WERI-Rb-1 (cell line): ENCODE measurements at regions not wholly inside any gene's neighbourhood (a gene's known extent, or its start where the extent isn't known, plus 50 kb on each side); places are given as distances from the start of the nearest gene placed in this dataset.

Experiments used
- DNase-seq: peaks from one replicate; pipeline ENCODE4 v3.0.0-alpha.2; 2020
- H3K27ac ChIP-seq: fragments of 250-450 bp; sonication (Bioruptor Pico); 2 replicates; pipeline ENCODE4 v1.5.1; 2020; ENCODE audit warnings: mild to moderate bottlenecking, moderate library complexity
- H3K27me3 ChIP-seq: fragments of 250-450 bp; sonication (Bioruptor Pico); 2 replicates; pipeline ENCODE4 v1.5.1; 2021; ENCODE audit warnings: mild to moderate bottlenecking, low read depth, moderate library complexity; ENCODE audit not compliant: insufficient read depth, severe bottlenecking
- H3K36me3 ChIP-seq: fragments of 250-450 bp; sonication (Bioruptor Pico); 2 replicates; pipeline ENCODE4 v1.5.1; 2020; ENCODE audit warnings: mild to moderate bottlenecking, moderate library complexity
- H3K4me3 ChIP-seq: 2 replicates; pipeline ENCODE4 v1.5.1; 2011; ENCODE audit warnings: low read depth, mild to moderate bottlenecking, control low read depth, low read length
- H3K9me3 ChIP-seq: fragments of 250-450 bp; sonication (Bioruptor Pico); 2 replicates; pipeline ENCODE4 v1.5.1; 2021; ENCODE audit warnings: mild to moderate bottlenecking, moderate library complexity; ENCODE audit not compliant: severe bottlenecking
- CTCF ChIP-seq: IDR thresholded peaks from 2 replicates; pipeline ENCODE4 v1.5.1; 2011; ENCODE audit warnings: low read depth, mild to moderate bottlenecking, control low read depth, inconsistent platforms, low read length

GRCh38 chr6:139547804-139548203 lies 173.4 kb upstream of the CITED2 start:
- Histone ChIP-seq H3K36me3 (no peaks in the 10 kb centered on the region), H3K9me3 (no peaks in the 10 kb centered on the region), H3K4me3 (no peak overlapping the region), H3K27ac (no peak overlapping the region), H3K27me3 (no peaks in the 10 kb centered on the region)
- TF ChIP-seq CTCF: no peak
- DNase-seq: no peak

GRCh38 chr6:139547122-139547776 lies 172.8 kb upstream of the CITED2 start:
- Histone ChIP-seq H3K36me3 (no peaks in the 10 kb centered on the region), H3K27ac (no peak overlapping the region), H3K4me3 (no peak overlapping the region), H3K27me3 (no peaks in the 10 kb centered on the region), H3K9me3 (no peaks in the 10 kb centered on the region)
- TF ChIP-seq CTCF: no peak
- no peak for DNase-seq

- no peak overlapping the region for H3K4me3 ChIP-seq
- H3K27me3 ChIP-seq: no peaks in the 10 kb centered on the region
- no peaks in the 10 kb centered on the region for H3K36me3 ChIP-seq
- no peaks in the 10 kb centered on the region for H3K9me3 ChIP-seq
- H3K27ac ChIP-seq: no peak overlapping the region
- DNase-seq: no peak
- TF ChIP-seq CTCF: no peak
Observed at GRCh38 chr6:139546106-139546472, 171.6 kb upstream of the CITED2 start.

- Histone ChIP-seq H3K9me3 (no peaks in the 10 kb centered on the region), H3K4me3 (no peak overlapping the region), H3K36me3 (no peaks in the 10 kb centered on the region), H3K27me3 (no peaks in the 10 kb centered on the region), H3K27ac (no peak overlapping the region)
- TF ChIP-seq CTCF: no peak
- no peak for DNase-seq
Observed at GRCh38 chr6:139545206-139546105, 171.0 kb upstream of the CITED2 start.

GRCh38 chr6:139544701-139545057 lies 170.2 kb upstream of the CITED2 start:
- no peak for DNase-seq
- no peaks in the 10 kb centered on the region for H3K27me3 ChIP-seq
- H3K36me3 ChIP-seq: no peaks in the 10 kb centered on the region
- H3K4me3 ChIP-seq: no peak overlapping the region
- no peaks in the 10 kb centered on the region for H3K9me3 ChIP-seq
- TF ChIP-seq CTCF: no peak
- no peak overlapping the region for H3K27ac ChIP-seq
